ENCODE measurements at regions not wholly inside any gene's neighbourhood (a gene's known extent, or its start where the extent isn't known, plus 50 kb on each side); places are given as distances from the start of the nearest gene placed in this dataset.

DNA sequence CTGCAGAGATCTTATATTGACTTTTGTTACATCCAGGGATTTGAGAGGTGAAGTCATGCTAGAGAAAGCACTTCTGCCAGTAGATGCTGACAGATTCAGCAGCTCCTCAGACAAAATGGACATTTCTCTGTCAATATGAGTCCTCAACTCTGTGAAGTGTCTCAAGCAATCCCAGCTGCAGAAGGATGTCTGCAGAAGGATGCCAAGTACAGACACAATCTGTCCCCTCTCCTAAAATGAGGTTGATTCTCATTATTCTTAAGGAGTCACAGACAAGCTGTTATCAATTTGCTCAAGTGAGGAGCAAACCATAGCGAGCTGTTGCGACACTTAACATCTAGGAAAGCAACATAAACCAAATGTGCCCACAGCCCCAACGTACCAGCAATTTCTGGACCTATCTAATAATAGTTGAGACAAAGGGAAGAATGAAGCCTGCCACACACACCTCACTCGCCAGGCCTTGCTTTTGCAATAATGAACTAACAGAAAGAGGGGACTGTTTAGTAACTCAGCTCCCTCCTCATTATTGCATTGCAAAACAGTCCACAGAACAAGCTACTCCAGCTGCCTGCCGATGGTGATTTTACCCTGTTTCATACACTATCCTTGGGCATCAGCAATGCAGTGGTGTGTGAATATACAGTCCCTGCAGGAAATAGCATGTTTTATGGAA is 364.2 kb upstream of the PDE4D start:
- TF ChIP-seq RAD21 (IDR thresholded peaks at IDR 0.05; ENCODE audit: low read length) (no peak), RFX5 (IDR thresholded peaks at IDR 0.05; ENCODE audit: low read depth, low read length) (no peak), POLR2A (IDR thresholded peaks at IDR 0.05; ENCODE audit: low read depth, low read length) (no peak), SMC3 (IDR thresholded peaks at IDR 0.05; ENCODE audit: low read depth, low read length) (no peak), MAFK (IDR thresholded peaks at IDR 0.05; ENCODE audit: low read depth, low read length) (no peak)
- TF ChIP-seq, protein P1, sequence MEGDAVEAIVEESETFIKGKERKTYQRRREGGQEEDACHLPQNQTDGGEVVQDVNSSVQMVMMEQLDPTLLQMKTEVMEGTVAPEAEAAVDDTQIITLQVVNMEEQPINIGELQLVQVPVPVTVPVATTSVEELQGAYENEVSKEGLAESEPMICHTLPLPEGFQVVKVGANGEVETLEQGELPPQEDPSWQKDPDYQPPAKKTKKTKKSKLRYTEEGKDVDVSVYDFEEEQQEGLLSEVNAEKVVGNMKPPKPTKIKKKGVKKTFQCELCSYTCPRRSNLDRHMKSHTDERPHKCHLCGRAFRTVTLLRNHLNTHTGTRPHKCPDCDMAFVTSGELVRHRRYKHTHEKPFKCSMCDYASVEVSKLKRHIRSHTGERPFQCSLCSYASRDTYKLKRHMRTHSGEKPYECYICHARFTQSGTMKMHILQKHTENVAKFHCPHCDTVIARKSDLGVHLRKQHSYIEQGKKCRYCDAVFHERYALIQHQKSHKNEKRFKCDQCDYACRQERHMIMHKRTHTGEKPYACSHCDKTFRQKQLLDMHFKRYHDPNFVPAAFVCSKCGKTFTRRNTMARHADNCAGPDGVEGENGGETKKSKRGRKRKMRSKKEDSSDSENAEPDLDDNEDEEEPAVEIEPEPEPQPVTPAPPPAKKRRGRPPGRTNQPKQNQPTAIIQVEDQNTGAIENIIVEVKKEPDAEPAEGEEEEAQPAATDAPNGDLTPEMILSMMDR (conservative IDR thresholded peaks at IDR 0.05; ENCODE audit: low read depth, low read length) = no peak
- TF ChIP-seq, protein P2, sequence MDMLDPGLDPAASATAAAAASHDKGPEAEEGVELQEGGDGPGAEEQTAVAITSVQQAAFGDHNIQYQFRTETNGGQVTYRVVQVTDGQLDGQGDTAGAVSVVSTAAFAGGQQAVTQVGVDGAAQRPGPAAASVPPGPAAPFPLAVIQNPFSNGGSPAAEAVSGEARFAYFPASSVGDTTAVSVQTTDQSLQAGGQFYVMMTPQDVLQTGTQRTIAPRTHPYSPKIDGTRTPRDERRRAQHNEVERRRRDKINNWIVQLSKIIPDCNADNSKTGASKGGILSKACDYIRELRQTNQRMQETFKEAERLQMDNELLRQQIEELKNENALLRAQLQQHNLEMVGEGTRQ (IDR thresholded peaks at IDR 0.05; ENCODE audit: low read depth, low read length) = no peak
